HG03457 (cell line): ENCODE measurements at regions not wholly inside any gene's neighbourhood (a gene's known extent, or its start where the extent isn't known, plus 50 kb on each side); places are given as distances from the start of the nearest gene placed in this dataset.
"Not testable (repeated sequence)": the region's sequence is repeated elsewhere in the genome, so short reads cannot be mapped to it uniquely, and the experiment has no call there.

Experiments used
- ATAC-seq: cut with Tn5 transposase; IDR thresholded peaks from one replicate; pipeline ENCODE4 v1.9.1; 2021; ENCODE audit warnings: moderate number of reproducible peaks; ENCODE audit not compliant: unreplicated experiment

DNA sequence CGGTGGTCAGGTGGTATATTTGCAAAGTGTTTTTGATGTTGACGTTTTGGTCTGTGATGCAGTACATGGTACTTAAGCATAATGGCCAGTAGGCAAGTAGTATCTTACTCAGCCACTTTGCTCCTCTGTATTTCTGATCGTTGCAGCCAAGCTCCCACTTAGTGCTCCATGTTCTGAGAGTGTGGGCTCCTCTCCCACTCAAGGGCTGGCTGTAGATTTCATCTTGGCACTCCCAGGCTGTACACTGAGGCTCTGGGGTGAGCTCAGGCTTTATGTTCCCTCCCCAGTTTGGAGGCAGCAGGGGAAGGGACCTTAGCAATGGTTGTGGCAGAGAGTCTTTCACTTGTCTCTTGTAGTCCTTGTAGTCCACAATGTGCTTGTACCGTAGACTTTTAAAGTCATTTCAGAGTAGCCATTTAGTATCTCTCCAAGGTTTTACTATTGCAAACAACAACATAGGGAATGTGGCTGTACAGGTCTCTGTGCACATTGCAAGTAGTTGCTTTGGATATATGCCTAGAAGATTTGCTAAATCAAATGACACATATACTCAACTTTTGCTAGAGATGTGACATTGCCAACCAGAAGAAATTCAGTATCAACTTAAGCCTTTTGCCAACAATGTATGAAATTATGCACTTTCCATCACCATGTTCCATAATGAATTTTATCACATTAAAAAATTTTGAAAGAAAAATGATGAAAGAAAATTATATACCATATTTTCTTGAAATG is 304.3 kb upstream of the CTNND2 start:
- no peak for ATAC-seq

DNA sequence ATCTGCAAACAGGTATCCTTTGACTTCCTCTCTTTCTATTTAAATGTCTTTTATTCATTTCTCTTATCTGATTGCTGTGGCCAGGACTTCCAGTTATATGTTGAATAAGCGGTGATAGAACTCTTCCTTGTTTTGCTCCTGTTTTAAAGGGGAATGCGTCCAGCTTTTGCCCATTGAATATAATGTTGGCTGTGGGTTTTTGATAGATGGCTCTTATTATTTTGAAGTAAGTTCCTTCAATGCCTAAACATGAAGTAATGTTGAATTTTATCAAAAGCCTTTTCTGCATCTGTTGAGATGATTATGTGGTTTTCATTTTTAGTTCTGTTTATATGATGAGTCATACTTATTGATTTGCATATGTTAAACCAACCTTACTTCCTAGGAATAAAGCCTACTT is 300.5 kb upstream of the CTNND2 start:
- no peak for ATAC-seq

DNA sequence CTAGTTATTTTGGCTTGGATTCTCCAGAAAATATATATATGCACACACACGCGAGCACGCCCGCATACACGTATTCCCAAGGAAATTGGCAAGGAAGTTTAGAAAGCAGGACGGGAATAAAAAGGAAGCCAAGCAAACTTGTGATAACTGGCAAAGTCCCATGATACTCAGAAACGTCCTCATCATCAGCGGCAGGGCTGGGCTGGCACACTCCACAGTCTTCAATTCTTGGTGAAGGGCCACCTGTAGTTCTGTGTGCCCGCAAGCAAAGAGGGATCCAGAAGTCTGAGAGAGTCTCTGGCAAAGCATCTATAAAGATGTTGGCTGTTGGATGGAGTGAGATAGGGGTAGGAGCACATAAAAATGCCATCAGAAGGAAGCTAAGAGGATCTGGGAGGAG is 289.3 kb upstream of the CTNND2 start:
- ATAC-seq = no peak

DNA sequence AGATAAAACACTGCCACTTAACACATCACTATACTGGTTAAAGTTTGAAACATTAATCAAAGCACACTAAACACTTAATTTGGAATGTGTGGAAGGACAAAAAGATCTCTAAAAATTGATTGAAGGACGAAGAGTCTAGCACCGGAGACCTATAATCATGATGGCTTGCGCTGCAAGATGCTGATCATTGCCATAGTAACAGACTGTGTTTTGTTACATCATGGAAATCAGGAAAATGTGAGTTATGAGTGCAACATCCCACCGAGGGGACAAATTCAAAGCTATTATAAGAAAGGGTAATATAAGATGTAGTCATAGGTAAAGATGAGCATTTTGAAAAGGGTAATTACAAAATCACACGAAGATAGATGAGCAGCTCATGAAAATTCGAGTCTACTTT is 278.8 kb upstream of the CTNND2 start:
- ATAC-seq = no peak

DNA sequence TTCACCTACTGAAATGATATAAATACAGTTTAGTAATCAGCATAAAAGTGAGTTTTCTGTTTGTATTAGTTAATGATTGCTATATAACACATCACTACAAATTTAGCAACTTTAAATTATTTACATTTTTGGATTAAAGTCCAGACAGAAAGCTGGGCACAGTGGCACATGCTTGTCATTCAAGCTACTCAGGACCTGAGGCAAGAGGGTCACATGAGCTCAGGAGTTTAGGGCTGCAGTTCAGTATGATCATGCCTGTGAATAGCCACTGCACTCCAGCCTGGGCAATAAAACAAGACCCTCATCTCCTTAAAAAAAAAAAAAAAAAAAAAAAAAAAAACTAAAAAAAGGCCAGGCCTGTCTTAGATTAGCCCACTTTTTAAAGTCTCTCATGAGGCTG is 273.6 kb upstream of the CTNND2 start:
- no peak for ATAC-seq

DNA sequence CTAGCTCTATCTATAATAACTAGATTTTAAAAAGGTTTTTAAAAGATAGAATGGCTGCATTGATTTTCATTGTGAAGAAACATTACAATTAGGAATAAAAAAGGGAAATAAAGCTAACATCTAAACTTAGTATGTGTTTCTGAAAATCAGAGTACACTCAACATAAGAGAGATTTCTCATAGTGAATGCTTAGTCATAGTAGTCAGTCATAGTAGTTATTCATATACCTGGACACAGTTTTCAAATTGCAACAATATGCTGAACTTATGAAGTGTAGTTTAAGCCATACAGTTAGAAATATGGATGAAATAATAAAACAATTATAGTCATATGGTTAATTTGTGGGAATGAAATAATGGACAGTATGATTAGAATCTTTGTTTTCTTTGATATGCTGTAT is 273.0 kb upstream of the CTNND2 start:
- no peak for ATAC-seq

DNA sequence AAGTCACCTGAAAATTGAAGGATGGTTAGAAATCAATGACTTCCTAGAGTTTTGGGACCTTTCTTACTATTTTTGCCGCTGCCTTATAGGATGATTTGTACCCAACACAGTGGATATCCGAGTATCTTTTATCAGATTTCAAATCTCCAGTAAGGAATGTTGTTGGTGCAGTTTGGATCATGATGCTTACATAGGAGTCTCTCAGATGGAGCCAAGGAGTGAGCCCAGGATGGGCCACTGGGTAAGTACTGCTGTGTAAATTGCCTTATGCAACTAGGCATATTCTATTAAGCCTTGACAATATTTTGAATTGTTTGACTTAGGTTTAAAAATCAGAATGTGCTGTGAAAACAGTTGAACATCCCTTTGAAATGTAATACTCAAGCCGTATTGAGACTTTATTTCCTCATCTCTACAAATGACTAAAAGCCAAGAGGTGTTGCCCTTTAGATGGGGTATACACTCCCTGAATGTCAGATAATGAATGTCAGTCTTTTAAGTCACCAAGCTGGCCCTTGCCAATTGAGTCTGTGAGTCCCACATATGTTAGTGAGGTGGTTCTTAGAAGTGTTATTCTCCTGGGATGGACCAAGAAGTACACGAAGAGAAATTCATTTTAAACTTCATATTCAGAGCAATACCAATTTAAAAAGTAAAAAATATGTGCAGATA is 271.8 kb upstream of the CTNND2 start:
- ATAC-seq = no peak

DNA sequence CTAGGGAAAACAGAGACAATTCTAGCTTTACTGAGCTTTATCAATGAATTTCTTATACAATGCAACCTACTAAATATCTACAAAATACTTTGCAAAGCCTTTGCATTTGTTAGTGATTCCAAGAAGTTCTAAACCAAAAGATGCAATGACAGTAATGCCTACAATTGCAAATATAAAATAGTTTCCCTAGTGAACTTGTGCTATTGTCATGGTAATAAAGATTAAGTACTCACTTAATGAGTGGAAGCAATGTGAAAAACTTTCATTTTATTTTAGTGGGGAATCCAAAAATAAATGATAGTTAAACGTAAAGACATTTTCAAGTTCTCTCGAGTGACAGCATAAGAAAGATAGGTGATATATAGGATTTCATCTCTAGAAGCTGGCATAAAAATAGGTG is 270.5 kb upstream of the CTNND2 start:
- no peak for ATAC-seq

DNA sequence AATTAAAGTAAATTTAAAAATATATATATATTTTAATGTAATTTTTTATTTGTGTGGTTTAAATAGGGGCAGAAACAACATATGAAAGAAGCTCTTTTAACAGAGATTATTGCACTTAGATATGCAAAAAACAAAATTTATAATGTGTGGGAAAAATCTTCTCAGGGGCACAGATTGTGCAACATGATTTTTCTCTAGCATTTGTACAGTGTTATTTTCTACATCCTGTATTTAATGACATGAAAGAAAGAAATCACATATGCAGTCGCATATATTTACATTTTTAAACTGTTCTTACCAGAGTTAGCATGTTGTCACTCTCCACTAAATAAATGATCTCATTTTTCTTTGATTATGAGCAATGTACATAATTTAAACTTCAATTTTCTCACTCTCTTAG is 265.3 kb upstream of the CTNND2 start:
- no peak for ATAC-seq

DNA sequence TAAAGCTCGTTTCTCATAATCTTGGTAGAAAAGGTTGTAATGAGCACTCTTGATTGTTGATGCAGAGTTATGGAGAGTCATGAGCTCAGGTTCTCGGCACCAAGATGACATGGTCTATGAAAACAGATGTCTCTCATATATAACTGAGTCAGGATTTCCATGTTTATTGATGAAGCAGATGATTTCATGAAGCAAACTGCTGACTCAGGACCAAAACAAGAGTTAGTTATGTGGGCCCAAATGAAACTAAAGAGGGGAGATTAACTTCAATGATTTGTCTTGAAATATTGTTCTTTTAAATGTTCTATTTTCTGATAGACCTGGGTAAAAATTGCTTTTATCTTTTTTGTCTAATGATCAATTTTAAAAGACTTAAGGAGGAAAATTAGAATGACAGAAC is 258.6 kb upstream of the CTNND2 start:
- ATAC-seq = no peak

DNA sequence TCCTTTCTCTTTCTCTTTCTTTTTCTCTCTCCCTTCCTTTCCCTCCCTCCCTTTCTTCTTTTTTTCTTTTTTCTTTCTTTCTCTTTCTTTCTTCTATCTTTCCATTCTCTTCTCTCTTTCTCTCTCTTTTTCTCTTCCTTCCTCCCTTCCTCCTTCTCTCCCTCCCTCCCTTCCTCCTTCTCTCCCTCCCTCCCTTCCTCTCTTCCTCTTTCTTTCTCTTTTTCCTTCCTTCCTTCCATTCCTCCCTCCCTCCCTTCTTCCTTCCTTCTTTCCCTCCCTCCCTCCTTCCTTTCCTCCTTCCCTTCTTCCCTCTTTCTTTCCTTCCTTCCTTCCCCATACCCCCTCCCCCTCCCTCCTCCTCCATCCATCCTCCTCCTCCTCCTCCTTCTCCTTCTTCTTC is 243.3 kb upstream of the CTNND2 start:
- ATAC-seq = no peak

DNA sequence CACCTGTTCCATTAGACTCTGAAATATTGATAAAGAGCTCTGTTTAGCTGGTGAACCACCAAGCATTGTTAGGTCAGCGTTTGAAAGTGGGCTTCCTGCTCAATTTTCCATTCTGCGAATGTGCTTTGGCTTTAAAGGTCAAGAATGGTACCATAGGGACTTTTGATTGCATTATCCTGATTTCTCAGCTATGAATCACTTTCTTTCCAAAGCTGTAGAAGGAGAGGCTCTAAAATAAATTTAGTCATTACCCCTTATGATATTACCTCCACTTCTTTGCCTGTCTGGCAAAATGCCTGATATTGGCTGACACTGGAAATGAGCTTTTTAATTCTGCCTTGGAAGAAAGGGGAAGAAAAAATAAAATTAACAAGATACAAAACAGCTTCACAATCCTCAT is 237.2 kb upstream of the CTNND2 start:
- ATAC-seq = no peak

DNA sequence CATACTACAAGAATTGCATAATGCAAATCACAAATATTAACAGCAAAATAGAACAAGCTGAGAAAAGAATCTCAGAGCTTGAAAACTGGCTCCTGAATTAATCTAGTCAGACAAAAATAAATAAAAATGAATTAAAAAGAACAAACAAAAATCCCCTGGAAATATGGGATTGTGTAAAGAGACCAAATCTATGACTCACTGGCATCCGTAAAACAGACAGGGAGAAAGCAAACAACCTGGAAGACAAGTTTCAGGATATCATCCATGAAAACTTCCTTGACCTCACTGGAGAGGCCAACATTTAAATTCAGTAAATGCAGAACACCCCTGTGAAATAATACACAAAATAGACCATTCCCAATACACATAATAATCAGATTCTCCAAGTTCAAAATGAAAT is 229.3 kb upstream of the CTNND2 start:
- ATAC-seq = no peak

DNA sequence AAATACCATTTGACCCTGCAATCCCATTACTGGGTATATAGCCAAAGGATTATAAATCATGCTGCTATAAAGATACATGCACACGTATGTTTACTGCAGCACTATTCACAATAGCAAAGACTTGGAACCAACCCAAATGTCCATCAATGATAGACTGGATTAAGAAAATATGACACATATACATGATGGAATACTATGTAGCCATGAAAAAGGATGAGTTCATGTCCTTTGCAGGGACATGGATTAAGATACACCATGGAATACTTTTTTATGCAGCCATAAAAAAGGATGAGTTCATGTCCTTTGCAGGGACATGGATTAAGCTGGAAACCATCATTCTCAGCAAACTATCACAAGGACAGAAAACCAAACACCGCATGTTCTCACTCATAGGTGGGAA is 226.8 kb upstream of the CTNND2 start:
- ATAC-seq = not testable (repeated sequence)

DNA sequence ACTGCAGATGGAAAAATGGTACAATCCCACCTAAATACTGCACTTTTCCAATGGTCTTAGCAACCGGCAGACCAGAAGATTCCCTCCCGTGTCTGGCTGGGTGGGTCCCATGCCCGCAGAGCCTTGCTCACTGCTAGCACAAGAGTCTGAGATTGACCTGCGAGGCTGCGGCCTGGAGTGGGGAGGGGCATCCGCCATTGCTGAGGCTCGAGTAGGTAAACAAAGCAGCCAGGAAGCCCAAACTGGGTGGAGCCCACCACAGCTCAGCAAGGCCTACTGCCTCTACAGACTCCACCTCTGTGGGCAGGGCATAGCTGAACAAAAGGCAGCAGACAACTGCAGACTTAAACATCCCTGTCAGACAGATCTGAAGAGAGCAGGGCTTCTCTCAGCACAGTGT is 221.6 kb upstream of the CTNND2 start:
- no peak for ATAC-seq

DNA sequence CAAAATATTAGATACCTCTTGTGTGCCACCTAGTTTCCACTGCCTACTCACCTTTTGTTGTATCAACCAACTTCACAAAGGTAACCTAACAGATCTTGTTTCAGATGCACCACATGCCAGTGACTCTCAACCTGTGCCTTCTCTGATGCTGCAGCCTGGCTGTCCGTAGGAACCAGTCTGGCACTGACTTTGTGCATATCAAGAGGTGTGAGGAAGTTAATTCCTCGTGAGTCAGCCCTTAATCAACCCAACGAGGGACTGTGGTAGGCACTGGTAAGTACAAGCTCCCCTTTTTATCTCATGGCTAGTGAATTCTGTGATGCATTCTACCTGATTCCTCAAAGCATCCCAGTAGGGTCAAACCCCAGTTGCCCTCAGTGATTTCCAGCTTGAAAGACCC is 215.4 kb upstream of the CTNND2 start:
- no peak for ATAC-seq

DNA sequence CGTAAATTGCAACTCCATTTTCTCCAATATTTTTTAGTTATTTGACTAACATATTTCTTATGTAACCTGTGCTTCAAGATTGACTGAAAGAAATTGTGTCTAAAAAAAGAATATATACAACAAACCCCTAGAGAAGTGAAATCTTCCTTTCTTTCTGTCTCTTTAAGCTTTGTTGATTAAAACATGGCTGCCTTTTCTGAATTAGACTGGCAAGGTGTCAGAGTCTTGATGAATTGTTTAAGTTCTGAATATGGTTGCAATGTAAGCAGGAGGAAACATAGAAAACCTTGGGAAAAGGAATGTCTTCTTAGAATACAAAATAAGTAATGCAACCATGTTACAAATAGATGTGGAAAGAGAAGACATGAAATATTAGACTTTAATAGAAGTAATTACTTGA is 209.8 kb upstream of the CTNND2 start:
- no peak for ATAC-seq

DNA sequence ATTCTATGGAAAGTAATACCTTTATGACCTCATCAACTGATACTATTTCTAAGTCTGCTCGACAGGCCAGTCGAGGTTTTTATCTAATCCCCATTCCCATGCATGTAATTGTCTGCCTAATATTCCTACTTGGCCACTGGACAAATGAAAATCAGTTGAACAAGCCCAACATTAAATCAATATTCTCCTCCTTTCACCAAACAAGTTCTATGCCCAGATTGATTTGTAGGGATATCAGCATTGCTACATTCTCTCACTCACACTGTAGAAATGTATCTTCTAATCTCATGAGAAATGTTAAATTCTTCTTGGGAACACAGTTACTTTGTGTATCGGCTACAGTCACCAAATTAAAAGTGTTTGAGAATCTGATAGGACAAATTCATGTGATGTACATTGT is 208.8 kb upstream of the CTNND2 start:
- ATAC-seq = no peak

DNA sequence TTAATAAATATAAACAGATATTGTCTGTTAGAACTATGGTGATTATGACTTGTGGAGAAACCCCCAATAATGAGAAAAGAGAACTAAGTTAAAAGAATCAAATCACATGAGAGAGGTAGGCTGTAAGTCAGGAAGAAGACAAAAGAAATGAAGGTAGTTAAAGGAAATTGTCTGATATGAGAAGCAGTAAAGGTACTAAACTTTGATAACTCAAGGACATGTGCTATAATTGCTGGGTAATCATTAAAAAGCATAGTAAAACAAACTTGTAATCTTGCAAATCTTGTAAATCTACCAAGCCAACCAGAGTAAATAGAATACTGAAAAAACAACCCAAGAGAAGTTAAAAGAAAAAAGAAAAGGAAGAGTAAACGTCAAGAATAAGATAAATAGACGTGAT is 207.0 kb upstream of the CTNND2 start:
- ATAC-seq = no peak

DNA sequence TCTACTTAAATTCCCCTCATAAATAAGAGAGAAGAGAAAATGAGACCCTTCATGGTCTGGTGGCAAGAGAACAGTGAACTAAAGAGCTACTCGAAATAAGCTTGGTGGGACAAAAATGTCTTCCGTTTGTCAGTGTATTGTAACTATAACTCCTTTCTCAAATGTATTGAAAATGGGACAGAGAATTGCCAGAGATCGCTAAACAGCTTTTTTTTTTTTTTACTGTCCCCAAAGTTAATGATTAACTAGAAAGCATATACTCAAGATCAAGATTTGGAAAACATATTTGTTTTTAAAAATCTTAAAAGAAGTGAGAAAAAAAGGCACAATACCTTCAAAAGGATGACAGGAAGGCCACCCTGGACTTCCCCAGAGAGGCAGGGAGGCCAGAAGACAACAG is 206.4 kb upstream of the CTNND2 start:
- ATAC-seq = no peak

DNA sequence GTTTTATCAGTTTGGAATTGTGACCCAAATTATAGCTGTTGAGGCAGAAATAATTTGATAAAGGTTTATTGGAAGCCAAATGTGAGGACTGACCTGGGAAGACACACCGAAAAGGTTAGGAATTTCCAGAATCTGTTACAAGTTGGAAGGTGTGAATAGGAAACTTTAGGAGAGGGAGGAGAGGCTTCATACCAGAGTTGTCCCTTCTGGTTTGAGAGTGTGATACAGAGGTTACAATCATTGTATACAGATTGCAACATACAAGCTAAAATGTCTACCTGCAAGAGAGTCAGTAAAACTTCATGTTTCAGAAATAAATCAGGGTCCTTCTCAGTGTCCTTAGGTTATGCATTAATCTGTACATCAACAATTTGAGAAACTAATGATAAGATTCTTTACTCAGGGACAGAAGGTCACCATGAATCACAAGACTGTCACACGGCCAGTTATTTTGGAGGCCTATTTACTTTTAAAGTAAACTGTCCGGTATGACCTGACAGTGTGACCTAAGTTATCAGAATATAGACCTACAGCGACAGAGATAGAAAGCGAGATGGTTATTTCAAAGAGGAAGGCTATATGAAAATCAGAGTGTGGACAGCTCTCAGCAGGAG is 204.9 kb upstream of the CTNND2 start:
- ATAC-seq = no peak

DNA sequence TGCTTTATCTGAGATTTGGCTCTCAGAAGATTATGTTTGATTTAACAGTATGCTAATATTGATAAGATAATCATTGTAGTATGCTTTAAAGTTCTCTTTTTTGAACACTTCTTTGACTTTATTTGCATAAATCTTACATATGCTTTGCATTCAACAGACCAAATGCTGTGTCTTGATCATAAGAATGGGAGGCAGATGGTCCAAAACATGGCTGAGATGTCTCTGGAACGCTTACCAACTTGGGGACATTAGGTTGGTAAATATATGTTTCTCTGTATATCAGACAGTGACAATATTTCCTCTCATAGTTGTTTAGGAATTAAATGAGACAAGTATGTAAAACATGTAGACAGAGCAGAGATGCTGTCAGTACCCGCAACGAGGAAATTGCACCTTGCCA is 197.9 kb upstream of the CTNND2 start:
- no peak for ATAC-seq

DNA sequence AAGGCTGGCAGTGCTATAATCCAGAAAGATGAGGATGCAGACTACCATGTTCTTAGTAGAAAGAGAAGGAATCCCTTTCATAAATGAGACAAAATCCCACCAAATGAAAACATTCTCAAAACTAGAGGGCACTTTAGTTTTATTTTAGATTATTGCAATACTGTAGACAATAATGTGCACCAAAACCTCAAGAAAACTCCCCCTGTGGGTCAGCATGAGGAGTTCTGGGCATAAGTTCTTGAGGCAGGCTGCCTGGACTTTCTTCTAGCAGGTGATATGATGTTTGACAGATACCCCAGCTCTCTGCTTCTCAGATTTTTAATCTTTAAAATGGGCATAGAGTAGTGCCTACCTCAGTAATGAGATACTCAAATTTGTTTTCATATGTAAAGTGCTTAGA is 196.3 kb upstream of the CTNND2 start:
- ATAC-seq = no peak
